RWPE2 (cell line): ENCODE measurements at regions not wholly inside any gene's neighbourhood (a gene's known extent, or its start where the extent isn't known, plus 50 kb on each side); places are given as distances from the start of the nearest gene placed in this dataset.
"Not testable (repeated sequence)": the region's sequence is repeated elsewhere in the genome, so short reads cannot be mapped to it uniquely, and the experiment has no call there.

Source experiments
- ATAC-seq: fragments of 200-7000 bp; cut with Tn5 transposase; 3 replicates; pipeline ENCODE4 v1.9.1; 2021; ENCODE audit warnings: low read depth
- DNase-seq: peaks from one replicate; pipeline ENCODE4 v3.0.0-alpha.2; 2020; ENCODE audit warnings: low spot score
- H3K27ac ChIP-seq: fragments of 450-650 bp; 2 replicates; pipeline ENCODE4 v1.5.1; 2017; ENCODE audit warnings: mild to moderate bottlenecking; ENCODE audit not compliant: poor library complexity, severe bottlenecking
- H3K27me3 ChIP-seq: fragments of 250-450 bp; sonication (Bioruptor Pico); 2 replicates; pipeline ENCODE4 v1.5.1; 2021; ENCODE audit warnings: mild to moderate bottlenecking, moderate library complexity; ENCODE audit not compliant: insufficient read depth, poor library complexity, severe bottlenecking
- H3K36me3 ChIP-seq: fragments of 250-450 bp; sonication (Bioruptor Pico); 2 replicates; pipeline ENCODE4 v1.5.1; 2020; ENCODE audit warnings: low read depth, mild to moderate bottlenecking, moderate library complexity
- H3K4me1 ChIP-seq: fragments of 250-450 bp; sonication (Bioruptor Pico); 2 replicates; pipeline ENCODE4 v1.5.1; 2021; ENCODE audit warnings: mild to moderate bottlenecking, moderate library complexity; ENCODE audit not compliant: insufficient read depth, poor library complexity, severe bottlenecking
- H3K4me3 ChIP-seq: fragments of 250-450 bp; sonication (Bioruptor Pico); 2 replicates; pipeline ENCODE4 v1.5.1; 2021; ENCODE audit warnings: mild to moderate bottlenecking, moderate library complexity; ENCODE audit not compliant: severe bottlenecking
- H3K9me3 ChIP-seq: fragments of 250-450 bp; sonication (Bioruptor Pico); 2 replicates; pipeline ENCODE4 v1.5.1; 2021; ENCODE audit warnings: mild to moderate bottlenecking, moderate library complexity; ENCODE audit not compliant: severe bottlenecking
- TF ChIP-seq, protein P1 (sequence below): fragments of 450-650 bp; IDR thresholded peaks from one replicate; pipeline ENCODE4 v1.5.1; 2017; ENCODE audit warnings: mild to moderate bottlenecking, moderate library complexity; ENCODE audit not compliant: poor library complexity, severe bottlenecking

DNA sequence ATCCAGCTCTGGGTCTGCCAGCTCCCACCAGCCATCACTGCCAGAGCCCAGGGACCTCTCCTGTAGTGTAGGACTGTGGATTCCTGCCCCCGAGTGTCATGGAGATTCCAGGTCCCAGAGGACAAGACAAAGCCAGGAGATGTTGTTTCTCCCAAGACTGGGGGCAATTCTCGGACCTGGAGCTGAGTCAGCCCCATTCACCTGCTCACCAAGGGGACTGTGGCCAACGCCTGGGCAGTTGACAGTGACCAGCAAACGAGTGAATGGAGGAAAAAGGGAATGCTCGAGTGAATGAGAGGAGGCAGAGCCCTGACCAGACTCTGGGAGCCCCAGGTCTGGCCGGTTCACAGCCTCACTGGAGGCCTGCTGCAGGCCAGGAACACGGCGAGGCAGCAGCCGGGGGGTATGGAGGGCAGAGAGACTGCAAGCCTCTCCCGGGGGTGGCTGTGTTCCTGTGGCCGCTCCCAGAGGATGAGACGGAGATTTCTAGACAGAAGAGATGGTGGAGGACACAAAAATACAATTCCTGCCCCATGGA lies 61.3 kb upstream of the PRR5 start:
- Histone ChIP-seq H3K27ac (no peak overlapping the region), H3K27me3 (no peaks in the 10 kb centered on the region), H3K9me3 (no peaks in the 10 kb centered on the region), H3K36me3 (no peaks in the 10 kb centered on the region), H3K4me1 (no peaks in the 10 kb centered on the region), H3K4me3 (no peak overlapping the region)
- ATAC-seq, result no peak
- DNase-seq, result no peak
- TF ChIP-seq, protein P1, sequence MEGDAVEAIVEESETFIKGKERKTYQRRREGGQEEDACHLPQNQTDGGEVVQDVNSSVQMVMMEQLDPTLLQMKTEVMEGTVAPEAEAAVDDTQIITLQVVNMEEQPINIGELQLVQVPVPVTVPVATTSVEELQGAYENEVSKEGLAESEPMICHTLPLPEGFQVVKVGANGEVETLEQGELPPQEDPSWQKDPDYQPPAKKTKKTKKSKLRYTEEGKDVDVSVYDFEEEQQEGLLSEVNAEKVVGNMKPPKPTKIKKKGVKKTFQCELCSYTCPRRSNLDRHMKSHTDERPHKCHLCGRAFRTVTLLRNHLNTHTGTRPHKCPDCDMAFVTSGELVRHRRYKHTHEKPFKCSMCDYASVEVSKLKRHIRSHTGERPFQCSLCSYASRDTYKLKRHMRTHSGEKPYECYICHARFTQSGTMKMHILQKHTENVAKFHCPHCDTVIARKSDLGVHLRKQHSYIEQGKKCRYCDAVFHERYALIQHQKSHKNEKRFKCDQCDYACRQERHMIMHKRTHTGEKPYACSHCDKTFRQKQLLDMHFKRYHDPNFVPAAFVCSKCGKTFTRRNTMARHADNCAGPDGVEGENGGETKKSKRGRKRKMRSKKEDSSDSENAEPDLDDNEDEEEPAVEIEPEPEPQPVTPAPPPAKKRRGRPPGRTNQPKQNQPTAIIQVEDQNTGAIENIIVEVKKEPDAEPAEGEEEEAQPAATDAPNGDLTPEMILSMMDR, result no peak

DNA sequence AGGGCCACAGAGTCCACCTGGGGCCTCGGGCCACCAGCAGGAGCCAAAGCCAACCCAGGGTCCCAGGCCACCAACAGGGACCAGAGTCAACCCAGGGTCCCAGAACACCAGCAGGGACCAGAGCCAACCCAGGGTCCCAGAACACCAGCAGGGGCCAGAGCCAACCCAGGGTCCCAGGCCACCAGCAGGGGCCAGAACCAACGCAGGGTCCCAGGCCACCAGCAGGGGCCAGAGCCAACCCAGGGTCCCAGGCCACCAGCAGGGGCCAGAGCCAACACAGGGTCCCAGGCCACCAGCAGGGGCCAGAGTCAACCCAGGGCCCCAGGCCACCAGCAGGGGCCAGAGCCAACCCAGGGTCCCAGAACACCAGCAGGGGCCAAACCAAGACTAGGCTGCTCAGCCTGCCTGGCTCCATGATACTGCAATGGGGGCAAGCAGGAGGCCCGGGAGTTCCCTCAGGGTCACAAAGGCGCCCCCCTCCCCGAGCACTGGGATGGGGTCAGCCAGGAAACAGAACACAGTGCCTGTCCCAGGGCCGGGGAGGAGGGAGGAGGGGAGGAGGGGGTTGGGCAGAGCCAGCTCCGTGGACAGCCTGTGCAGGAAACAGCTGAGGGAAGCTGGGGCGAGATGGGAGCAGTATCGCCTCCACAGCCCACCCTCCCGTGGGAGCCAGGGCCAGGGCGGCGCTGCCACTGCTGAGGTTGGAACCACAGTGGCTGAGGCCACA lies 62.0 kb upstream of the PRR5 start:
- Histone ChIP-seq H3K4me3 (no peak overlapping the region), H3K36me3 (no peaks in the 10 kb centered on the region), H3K9me3 (no peaks in the 10 kb centered on the region), H3K27me3 (no peaks in the 10 kb centered on the region), H3K27ac (no peak overlapping the region), H3K4me1 (no peaks in the 10 kb centered on the region)
- TF ChIP-seq, protein P1, result no peak
- no peak for ATAC-seq
- DNase-seq, result no peak

DNA sequence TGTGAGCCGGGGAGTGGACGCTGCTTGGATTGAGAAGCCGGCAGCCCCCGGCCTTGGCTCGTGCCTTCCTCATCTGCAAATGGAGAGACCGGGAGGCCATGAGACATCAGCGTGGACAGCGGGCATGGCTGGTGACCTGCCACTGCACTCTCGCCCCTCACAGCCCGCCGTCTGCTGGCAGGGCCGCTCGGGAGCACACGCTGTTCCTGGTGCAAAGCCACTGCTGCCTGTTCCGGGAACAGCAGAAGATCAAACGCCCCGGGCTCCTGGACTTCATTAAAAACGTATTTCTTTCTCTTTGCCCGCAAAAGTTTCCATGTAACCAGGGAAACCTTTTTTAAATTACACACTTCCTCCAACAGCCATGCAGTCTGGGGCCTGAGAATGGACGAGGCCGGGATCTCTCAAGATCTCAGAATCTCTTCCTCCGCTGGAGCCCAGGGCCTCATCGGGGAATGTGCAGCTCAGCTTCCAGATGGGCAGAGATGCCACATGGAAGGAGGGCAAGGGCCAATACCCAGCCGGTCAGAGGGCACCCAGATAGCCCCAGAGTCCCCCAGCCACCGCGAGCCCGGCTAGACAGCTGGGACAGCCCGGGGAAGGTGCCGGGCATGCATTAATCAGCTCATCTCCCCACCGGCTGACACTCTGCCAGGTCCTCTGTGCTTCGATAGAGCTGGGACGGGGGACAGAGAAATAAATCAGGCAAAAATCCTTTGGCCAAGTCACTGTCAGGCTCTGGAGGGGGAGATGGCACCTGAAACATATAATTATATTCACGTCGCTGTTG lies 62.8 kb upstream of the PRR5 start:
- no peaks in the 10 kb centered on the region for H3K4me1 ChIP-seq
- H3K27ac ChIP-seq, result no peak overlapping the region
- H3K9me3 ChIP-seq, result no peaks in the 10 kb centered on the region
- H3K36me3 ChIP-seq, result no peaks in the 10 kb centered on the region
- H3K27me3 ChIP-seq, result no peaks in the 10 kb centered on the region
- H3K4me3 ChIP-seq, result no peak overlapping the region
- ATAC-seq (no peak), DNase-seq (no peak)
- TF ChIP-seq, protein P1, result no peak

DNA sequence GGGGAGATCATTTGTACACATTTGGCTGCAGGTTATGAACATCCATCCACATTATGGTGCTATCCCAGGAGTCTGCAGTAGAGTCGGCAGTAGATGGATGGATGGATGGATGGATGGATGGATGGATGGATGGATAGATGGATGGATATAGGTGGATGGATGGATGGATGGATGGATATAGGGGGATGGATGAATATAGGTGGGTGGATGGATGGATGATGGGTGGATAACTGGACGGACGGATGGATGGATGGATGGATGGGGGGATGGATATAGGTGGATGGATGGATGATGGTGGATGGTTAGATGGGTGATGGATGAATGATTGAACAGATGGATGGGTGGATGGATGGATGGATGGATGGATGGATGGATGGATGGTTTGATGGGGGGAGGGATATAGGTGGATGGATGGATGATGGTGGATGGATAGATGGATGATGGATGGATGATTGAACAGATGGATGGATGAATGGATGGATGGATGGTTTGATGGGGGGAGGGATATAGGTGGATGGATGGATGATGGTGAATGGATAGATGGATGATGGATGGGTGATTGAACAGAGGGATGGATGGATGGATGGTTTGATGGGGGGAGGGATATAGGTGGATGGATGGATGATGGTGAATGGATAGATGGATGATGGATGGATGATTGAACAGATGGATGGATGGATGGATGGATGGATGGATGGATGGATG lies 65.3 kb upstream of the PRR5 start:
- not testable (repeated sequence) for H3K36me3 ChIP-seq, ATAC-seq, H3K4me3 ChIP-seq, H3K4me1 ChIP-seq, DNase-seq, H3K9me3 ChIP-seq, H3K27me3 ChIP-seq, H3K27ac ChIP-seq

DNA sequence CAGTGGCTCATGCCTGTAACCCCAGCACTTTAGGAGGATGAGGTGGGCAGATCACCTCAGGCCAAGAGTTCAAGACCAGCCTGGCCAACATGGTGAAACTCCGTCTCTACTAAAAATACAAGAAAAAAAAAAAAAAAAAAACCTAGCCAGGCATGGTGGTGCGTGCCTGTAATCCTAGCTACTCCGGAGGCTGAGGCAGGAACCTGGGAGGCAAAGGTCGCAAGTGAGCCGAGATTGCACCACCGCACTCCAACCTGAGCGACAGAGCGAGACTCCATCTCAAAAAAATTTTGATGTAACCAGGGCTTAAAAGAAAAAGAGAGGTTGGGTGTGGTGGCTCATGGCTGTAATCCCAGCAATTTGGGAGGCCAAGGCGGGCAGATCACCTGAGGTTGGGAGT lies 66.4 kb upstream of the PRR5 start:
- not testable (repeated sequence) for H3K9me3 ChIP-seq, H3K36me3 ChIP-seq, H3K27ac ChIP-seq, H3K4me3 ChIP-seq, H3K27me3 ChIP-seq, ATAC-seq, DNase-seq, H3K4me1 ChIP-seq
